K562 (cell line): ENCODE measurements at regions not wholly inside any gene's neighbourhood (a gene's known extent, or its start where the extent isn't known, plus 50 kb on each side); places are given as distances from the start of the nearest gene placed in this dataset.

Source experiments
- DACH1 ChIP-seq: fragments of 450-650 bp; IDR thresholded peaks from 2 replicates; pipeline ENCODE4 v1.6.1; 2018; ENCODE audit not compliant: partially characterized antibody
- DPF2 ChIP-seq: fragments of 450-650 bp; IDR thresholded peaks from 2 replicates; pipeline ENCODE4 v1.6.1; 2016
- JUNB ChIP-seq: fragments of 450-650 bp; formaldehyde crosslinking; conservative IDR thresholded peaks from 2 replicates; pipeline ENCODE4 v1.4.0; 2020; ENCODE audit warnings: mild to moderate bottlenecking
- MXD1 ChIP-seq: fragments of 250-450 bp; sonication (Bioruptor Pico); IDR thresholded peaks from 2 replicates; pipeline ENCODE4 v1.8.0; 2021; ENCODE audit warnings: borderline replicate concordance, mild to moderate bottlenecking, moderate library complexity; ENCODE audit not compliant: poor library complexity, severe bottlenecking
- MXI1 ChIP-seq: IDR thresholded peaks from 2 replicates; pipeline ENCODE4 v1.6.1; 2011; ENCODE audit warnings: low read depth, mild to moderate bottlenecking, improper control_type of control experiment, low read length
- NFYB ChIP-seq: IDR thresholded peaks from 2 replicates; pipeline ENCODE4 v1.6.1; 2011; ENCODE audit warnings: mild to moderate bottlenecking, moderate library complexity; ENCODE audit not compliant: insufficient read length; ENCODE audit errors: extremely low read depth
- PRPF4 ChIP-seq: fragments of 200-400 bp; formaldehyde crosslinking; IDR thresholded peaks from one replicate; pipeline ENCODE4 v1.6.1; 2017; ENCODE audit warnings: low read length, low read depth, mild to moderate bottlenecking; ENCODE audit not compliant: insufficient read depth, poor library complexity, severe bottlenecking
- RB1 ChIP-seq: fragments of 450-650 bp; IDR thresholded peaks from 2 replicates; pipeline ENCODE4 v1.6.1; 2017; ENCODE audit warnings: low read depth, mild to moderate bottlenecking
- RFX5 ChIP-seq: IDR thresholded peaks from 2 replicates; pipeline ENCODE4 v1.6.1; 2011; ENCODE audit warnings: low read depth, mild to moderate bottlenecking, improper control_type of control experiment, low read length
- ZBTB9 ChIP-seq: fragments of 450-650 bp; formaldehyde crosslinking; IDR thresholded peaks from 2 replicates; pipeline ENCODE4 v1.4.0; 2020; ENCODE audit warnings: mild to moderate bottlenecking, moderate library complexity
- ZKSCAN1 ChIP-seq: fragments of 150-350 bp; IDR thresholded peaks from 2 replicates; pipeline ENCODE4 v1.6.1; 2016; ENCODE audit warnings: low read depth, low read length
- ZNF24 ChIP-seq: fragments of 450-650 bp; IDR thresholded peaks from 2 replicates; pipeline ENCODE4 v1.6.1; 2016
- ZNF282 ChIP-seq: sonication (generic); formaldehyde crosslinking; IDR thresholded peaks from 2 replicates; pipeline ENCODE4 v1.8.1; 2023; ENCODE audit warnings: missing genetic modification reagents
- ZNF408 ChIP-seq: fragments of 250-450 bp; sonication (Bioruptor Pico); IDR thresholded peaks from 2 replicates; pipeline ENCODE4 v1.4.0; 2020; ENCODE audit warnings: low read depth, mild to moderate bottlenecking, moderate library complexity
- ZNF551 ChIP-seq: fragments of 250-450 bp; sonication (Bioruptor Pico); IDR thresholded peaks from 2 replicates; pipeline ENCODE4 v1.5.0; 2021; ENCODE audit warnings: mild to moderate bottlenecking, moderate library complexity
- ZNF785 ChIP-seq: fragments of 250-450 bp; sonication (Bioruptor Pico); IDR thresholded peaks from 2 replicates; pipeline ENCODE4 v1.4.0; 2020; ENCODE audit warnings: mild to moderate bottlenecking
- TF ChIP-seq, protein P1 (sequence below), 2 experiments: IDR thresholded peaks in 1 of 2; conservative IDR thresholded peaks in 1 of 2; 2 replicates each; pipeline ENCODE4 v1.6.1; 2016; ENCODE audit warnings: low read depth in 2 of 2, mild to moderate bottlenecking in 1 of 2, missing compliant biosample characterization in 1 of 2, missing genetic modification characterization in 1 of 2, moderate library complexity in 1 of 2
- TF ChIP-seq, protein P2 (sequence below): IDR thresholded peaks from 2 replicates; pipeline ENCODE4 v1.6.1; 2011; ENCODE audit not compliant: insufficient read length; ENCODE audit errors: extremely low read depth
- TF ChIP-seq, protein P3 (sequence below): fragments of 250-450 bp; sonication (Bioruptor Pico); IDR thresholded peaks from 2 replicates; pipeline ENCODE4 v1.8.0; 2022; ENCODE audit warnings: moderate library complexity, mild to moderate bottlenecking, inconsistent platforms
- TF ChIP-seq, protein P4 (sequence below): fragments of 450-650 bp; formaldehyde crosslinking; IDR thresholded peaks from 2 replicates; pipeline ENCODE4 v1.4.0; 2022; ENCODE audit warnings: missing genetic modification characterization

- TF ChIP-seq DACH1 = no peak
- TF ChIP-seq ZNF408 (CRISPR knock-in tag) = no peak
- peak; percentile 64; the same call in 1 of the 2 replicates for TF ChIP-seq ZNF24
- no peak for TF ChIP-seq RFX5
- peak; percentile 87 for TF ChIP-seq DPF2
- TF ChIP-seq ZKSCAN1 = no peak
- TF ChIP-seq ZNF551 (CRISPR knock-in tag) = no peak
- no peak for TF ChIP-seq ZNF282
- TF ChIP-seq, protein P1, sequence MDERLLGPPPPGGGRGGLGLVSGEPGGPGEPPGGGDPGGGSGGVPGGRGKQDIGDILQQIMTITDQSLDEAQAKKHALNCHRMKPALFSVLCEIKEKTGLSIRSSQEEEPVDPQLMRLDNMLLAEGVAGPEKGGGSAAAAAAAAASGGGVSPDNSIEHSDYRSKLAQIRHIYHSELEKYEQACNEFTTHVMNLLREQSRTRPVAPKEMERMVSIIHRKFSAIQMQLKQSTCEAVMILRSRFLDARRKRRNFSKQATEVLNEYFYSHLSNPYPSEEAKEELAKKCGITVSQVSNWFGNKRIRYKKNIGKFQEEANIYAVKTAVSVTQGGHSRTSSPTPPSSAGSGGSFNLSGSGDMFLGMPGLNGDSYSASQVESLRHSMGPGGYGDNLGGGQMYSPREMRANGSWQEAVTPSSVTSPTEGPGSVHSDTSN (CRISPR knock-in tag; IDR thresholded peaks at IDR 0.05; ENCODE audit: low read depth) = no peak
- TF ChIP-seq, protein P1 (tag; conservative IDR thresholded peaks at IDR 0.05; ENCODE audit: low read depth) = peak; percentile 92
- TF ChIP-seq, protein P2, sequence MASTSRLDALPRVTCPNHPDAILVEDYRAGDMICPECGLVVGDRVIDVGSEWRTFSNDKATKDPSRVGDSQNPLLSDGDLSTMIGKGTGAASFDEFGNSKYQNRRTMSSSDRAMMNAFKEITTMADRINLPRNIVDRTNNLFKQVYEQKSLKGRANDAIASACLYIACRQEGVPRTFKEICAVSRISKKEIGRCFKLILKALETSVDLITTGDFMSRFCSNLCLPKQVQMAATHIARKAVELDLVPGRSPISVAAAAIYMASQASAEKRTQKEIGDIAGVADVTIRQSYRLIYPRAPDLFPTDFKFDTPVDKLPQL = no peak
- TF ChIP-seq NFYB = no peak
- no peak for TF ChIP-seq ZNF785 (CRISPR knock-in tag)
- no peak for TF ChIP-seq RB1
- TF ChIP-seq, protein P3, sequence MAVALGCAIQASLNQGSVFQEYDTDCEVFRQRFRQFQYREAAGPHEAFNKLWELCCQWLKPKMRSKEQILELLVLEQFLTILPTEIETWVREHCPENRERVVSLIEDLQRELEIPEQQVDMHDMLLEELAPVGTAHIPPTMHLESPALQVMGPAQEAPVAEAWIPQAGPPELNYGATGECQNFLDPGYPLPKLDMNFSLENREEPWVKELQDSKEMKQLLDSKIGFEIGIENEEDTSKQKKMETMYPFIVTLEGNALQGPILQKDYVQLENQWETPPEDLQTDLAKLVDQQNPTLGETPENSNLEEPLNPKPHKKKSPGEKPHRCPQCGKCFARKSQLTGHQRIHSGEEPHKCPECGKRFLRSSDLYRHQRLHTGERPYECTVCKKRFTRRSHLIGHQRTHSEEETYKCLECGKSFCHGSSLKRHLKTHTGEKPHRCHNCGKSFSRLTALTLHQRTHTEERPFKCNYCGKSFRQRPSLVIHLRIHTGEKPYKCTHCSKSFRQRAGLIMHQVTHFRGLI = no peak
- no peak for TF ChIP-seq MXI1
- TF ChIP-seq PRPF4 = no peak
- no peak for TF ChIP-seq MXD1 (CRISPR knock-in tag)
- TF ChIP-seq, protein P4, sequence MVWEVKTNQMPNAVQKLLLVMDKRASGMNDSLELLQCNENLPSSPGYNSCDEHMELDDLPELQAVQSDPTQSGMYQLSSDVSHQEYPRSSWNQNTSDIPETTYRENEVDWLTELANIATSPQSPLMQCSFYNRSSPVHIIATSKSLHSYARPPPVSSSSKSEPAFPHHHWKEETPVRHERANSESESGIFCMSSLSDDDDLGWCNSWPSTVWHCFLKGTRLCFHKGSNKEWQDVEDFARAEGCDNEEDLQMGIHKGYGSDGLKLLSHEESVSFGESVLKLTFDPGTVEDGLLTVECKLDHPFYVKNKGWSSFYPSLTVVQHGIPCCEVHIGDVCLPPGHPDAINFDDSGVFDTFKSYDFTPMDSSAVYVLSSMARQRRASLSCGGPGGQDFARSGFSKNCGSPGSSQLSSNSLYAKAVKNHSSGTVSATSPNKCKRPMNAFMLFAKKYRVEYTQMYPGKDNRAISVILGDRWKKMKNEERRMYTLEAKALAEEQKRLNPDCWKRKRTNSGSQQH = no peak
- no peak for TF ChIP-seq JUNB (CRISPR knock-in tag)
- 0 out of 2 replicates have a peak, but pooled peaks have one; percentile 33 for TF ChIP-seq ZBTB9 (CRISPR knock-in tag)
Measured at GRCh38 chr2:58731488-58731869, 490.4 kb upstream of the FANCL start (continued).
